ENCODE measurements at regions not wholly inside any gene's neighbourhood (a gene's known extent, or its start where the extent isn't known, plus 50 kb on each side); places are given as distances from the start of the nearest gene placed in this dataset.

GRCh38 chr16:85490407-85491057 is 122.6 kb upstream of the GSE1 start:
- TF ChIP-seq POLR2A (IDR thresholded peaks at IDR 0.05) (no peak), CTCF (IDR thresholded peaks at IDR 0.05) (no peak)

All from lower leg skin (tissue), 3 donors.